ENCODE measurements at regions not wholly inside any gene's neighbourhood (a gene's known extent, or its start where the extent isn't known, plus 50 kb on each side); places are given as distances from the start of the nearest gene placed in this dataset.
A peak's percentile ranks its signal among the peaks of the same experiment; 100 is the strongest.
"Not testable (repeated sequence)": the region's sequence is repeated elsewhere in the genome, so short reads cannot be mapped to it uniquely, and the experiment has no call there.

DNA sequence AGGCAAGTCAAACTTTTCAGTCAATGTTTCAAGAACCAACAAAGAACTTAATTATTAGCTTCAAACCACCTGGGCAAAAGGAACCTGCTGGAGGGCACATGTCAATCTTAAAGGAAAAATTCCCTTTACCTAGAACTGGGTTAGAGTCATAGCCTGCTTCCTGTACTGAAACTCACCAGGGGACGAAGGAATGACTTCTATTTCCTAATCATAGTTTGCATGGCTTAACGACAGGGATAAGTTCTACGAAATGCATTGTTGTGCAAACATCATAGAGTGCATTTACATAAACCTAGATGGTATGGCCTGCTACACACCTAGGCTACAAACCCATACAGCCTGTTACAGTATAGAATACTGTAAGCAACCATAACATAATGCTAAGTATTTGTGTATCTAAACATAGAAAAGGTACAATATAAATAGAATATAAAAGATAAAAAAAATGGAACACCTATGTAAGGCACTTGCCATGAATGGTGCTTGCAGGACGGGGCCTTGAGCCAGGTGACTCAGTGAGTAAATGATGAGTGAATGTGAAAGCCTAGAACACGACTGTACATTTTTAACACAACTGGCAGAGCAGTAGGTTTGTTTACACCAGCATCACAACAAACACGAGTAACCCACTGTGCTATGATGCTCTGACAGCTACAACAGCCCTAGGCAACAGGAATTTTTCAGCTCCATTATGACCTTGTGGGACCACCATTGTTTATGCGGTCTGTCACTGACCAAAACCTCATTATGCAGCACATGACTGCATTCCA is 234.9 kb upstream of the CAND1 start:
- no peak overlapping the region for H3K4me3 ChIP-seq (ENCODE audit: low read depth, low read length)

- no peak overlapping the region for H3K4me3 ChIP-seq (ENCODE audit: low read depth, low read length)
Measured at GRCh38 chr12:67035121-67035520, 234.0 kb upstream of the CAND1 start.

GRCh38 chr12:67038486-67038885 is 230.7 kb upstream of the CAND1 start:
- H3K4me3 ChIP-seq (ENCODE audit: low read depth, low read length): no peak overlapping the region

- no peak overlapping the region for H3K4me3 ChIP-seq (ENCODE audit: low read depth, low read length)
Measured at GRCh38 chr12:67039995-67040860, 228.9 kb upstream of the CAND1 start.

- H3K4me3 ChIP-seq (ENCODE audit: low read depth, low read length): no peak overlapping the region
Measured at GRCh38 chr12:67040861-67041137, 228.4 kb upstream of the CAND1 start.

DNA sequence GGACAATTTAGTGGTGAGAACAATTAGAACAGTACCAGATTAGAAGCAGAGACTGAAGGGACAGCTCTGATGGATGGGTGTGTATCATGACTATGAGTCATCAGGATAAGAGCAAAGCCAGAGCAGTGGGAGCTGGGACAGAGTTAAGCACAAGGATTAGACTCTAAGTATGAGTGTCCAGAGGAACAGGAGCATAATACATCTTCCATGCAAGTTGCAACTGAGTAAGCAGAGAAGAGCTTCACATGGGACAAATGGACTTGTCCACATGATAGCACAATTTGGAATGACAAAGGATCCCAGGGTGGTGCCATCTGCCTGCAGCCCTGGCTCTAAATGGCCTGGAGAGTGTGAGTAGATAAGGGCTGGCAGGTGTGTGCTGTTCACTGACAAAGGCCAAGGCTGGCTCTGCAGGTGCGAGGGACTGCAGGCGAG is 226.4 kb upstream of the CAND1 start:
- no peak overlapping the region for H3K4me3 ChIP-seq (ENCODE audit: low read depth, low read length)

GRCh38 chr12:67043771-67044170 is 225.4 kb upstream of the CAND1 start:
- no peak overlapping the region for H3K4me3 ChIP-seq (ENCODE audit: low read depth, low read length)

- no peak overlapping the region for H3K4me3 ChIP-seq (ENCODE audit: low read depth, low read length)
Measured at GRCh38 chr12:67045650-67046049, 223.5 kb upstream of the CAND1 start.

DNA sequence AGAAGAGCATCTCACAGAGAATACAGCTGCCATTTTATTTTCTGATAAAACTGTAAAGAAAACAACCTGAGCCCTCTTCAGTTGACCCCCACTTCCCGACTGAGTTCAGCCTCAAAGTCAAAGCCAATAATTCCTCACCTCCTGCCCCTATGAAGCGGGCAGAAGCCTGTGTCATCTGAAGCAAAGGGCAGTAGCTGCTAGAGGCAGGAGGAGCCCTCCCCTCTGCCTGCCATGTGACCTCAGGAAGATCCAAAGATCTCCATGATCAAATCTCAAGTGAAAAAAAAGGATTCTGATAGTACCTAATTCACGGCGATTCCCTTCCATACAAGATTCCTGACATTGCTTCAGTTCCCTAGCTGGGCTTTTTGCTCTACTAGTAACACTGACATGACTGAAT is 223.1 kb upstream of the CAND1 start:
- no peak overlapping the region for H3K4me3 ChIP-seq (ENCODE audit: low read depth, low read length)

GRCh38 chr12:67047634-67048033 is 221.5 kb upstream of the CAND1 start:
- no peak overlapping the region for H3K4me3 ChIP-seq (ENCODE audit: low read depth, low read length)

GRCh38 chr12:67048371-67048770 is 220.8 kb upstream of the CAND1 start:
- H3K4me3 ChIP-seq (ENCODE audit: low read depth, low read length): no peak overlapping the region

DNA sequence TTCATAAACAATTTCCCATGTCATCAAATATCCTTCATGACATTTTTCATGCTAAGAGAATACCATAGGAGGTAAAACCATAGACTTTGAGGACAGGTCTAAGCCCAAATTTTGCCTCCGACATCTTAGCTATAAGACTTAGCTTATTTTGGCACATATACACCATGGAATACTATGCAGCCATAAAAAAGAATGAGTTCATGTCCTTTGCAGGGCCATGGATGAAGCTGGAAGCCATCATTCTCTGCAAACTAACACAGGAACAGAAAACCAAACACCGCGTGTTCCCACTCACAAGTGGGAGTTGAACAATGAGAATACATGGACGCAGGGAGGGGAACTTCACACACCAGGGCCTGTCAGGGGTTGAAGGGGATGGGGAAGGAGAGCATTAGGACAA is 220.0 kb upstream of the CAND1 start:
- not testable (repeated sequence) for H3K4me3 ChIP-seq (ENCODE audit: low read depth, low read length)

GRCh38 chr12:67052981-67053380 is 216.2 kb upstream of the CAND1 start:
- no peak overlapping the region for H3K4me3 ChIP-seq (ENCODE audit: low read depth, low read length)

GRCh38 chr12:67056329-67056728 is 212.8 kb upstream of the CAND1 start:
- no peak overlapping the region for H3K4me3 ChIP-seq (ENCODE audit: low read depth, low read length)

DNA sequence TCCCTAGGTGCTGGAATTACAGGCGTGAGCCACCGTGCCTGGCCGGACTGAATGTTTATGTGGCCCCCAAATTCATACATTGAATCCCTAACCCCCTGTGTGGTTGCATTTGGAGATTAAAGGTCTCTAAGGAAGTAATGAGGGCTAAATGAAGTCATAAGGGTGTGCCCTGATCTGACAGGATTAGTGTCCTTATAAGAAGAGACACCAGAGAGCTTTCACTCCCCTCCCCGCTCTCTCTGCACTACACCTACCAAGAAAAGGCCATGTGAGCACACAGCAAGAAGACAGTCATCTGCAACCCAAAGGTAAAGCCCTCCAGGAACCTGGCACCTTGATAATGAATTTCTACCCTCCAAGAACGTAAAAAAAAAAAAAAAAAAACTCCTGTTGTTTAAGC is 212.1 kb upstream of the CAND1 start:
- no peak overlapping the region for H3K4me3 ChIP-seq (ENCODE audit: low read depth, low read length)

GRCh38 chr12:67062193-67062592 is 207.0 kb upstream of the CAND1 start:
- H3K4me3 ChIP-seq (ENCODE audit: low read depth, low read length): no peak overlapping the region

DNA sequence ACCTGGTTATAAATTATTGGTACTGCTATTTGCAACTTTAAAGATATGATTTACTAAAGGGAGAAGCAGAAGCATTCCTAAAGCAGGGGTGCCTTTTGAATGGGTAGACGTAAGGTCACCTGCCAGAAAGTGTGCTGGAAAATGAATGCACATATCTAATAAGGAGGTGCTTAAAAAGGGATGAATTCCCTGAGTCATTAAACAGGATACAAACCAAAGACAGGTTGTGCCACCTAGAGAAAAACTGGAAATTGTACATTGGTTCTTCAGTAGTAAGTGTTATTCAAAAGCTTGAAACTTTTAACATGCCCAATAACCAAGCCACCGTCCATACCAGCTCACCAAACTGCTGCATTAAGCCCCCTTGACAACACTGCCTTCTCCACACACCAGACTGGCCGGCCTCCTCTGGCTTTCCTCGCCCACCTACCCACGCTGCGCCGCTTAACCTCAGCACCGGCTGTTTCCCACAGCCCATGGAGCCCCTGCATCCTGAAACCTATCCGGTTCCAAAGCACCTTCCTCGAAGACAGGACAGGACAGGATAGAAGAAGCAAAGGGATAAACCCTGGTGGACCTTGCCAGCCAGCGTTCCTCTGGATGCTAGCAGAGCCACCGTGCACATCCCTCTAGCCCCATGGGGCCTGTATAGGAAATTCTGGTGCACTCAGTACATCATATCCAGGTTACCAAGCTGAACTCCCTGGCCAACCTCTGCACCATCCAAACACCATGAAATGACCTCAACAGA is 201.5 kb upstream of the CAND1 start:
- peak overlapping the region; percentile 80 for H3K4me3 ChIP-seq (ENCODE audit: low read depth, low read length)

- H3K4me3 ChIP-seq (ENCODE audit: low read depth, low read length): peak overlapping the region; percentile 80
Measured at GRCh38 chr12:67068204-67068731, 200.9 kb upstream of the CAND1 start.

DNA sequence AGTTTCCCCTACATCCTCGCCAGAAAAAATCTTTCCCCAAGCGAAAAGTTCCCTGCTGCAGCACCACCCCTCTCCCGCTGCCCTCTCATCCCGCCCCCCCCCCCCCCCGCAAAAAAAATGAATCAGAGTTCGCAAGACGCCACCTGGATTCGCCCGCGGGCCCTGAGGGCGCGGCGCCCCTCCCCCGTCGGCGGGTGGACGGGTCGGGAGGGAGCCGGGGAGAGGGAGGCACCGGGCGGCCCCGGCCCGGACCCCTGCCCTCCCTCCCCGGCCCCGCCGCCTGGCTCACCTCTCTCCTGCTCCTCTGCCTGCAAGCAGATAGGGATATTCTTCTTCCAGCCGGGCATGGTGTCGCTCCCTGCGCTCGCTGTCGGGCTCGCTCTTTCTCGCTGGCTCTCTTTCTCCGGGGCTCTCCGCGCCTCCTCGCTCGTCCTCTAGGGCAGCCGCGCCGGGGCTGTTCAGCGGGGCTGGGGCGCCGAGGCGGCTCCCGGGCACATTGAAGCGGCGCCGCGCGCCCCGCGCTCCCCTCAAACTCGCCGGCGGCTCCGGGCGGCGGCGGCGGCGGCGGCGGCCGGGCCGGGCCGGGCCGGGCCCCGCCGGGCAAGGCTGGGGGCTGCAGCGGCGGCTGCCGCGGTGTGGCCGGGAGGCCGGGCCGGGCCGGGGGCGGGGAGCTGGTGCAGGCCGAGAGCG is 200.3 kb upstream of the CAND1 start:
- H3K4me3 ChIP-seq (ENCODE audit: low read depth, low read length): peak overlapping the region; percentile 80

GRCh38 chr12:67069451-67070306 is 199.5 kb upstream of the CAND1 start:
- H3K4me3 ChIP-seq (ENCODE audit: low read depth, low read length): peak overlapping the region; percentile 80

Data from iPS-11a (cell line).